HFFc6 (cell line): ENCODE measurements at regions not wholly inside any gene's neighbourhood (a gene's known extent, or its start where the extent isn't known, plus 50 kb on each side); places are given as distances from the start of the nearest gene placed in this dataset.

ENCODE experiments used
- DNase-seq: peaks from one replicate; pipeline ENCODE4 v3.0.0-alpha.2; 2018
- H3K27ac Mint-ChIP-seq: 2 replicates; pipeline ENCODE4 v1.8.0; 2020; ENCODE audit warnings: mild to moderate bottlenecking, mixed read lengths
- H3K27me3 Mint-ChIP-seq: 2 replicates; pipeline ENCODE4 v1.8.0; 2021; ENCODE audit warnings: mild to moderate bottlenecking, moderate library complexity, mixed read lengths; ENCODE audit not compliant: insufficient read depth
- H3K36me3 Mint-ChIP-seq: 2 replicates; pipeline ENCODE4 v1.8.0; 2021; ENCODE audit warnings: low read depth, mixed read lengths
- H3K4me1 Mint-ChIP-seq: 2 replicates; pipeline ENCODE4 v1.8.0; 2020; ENCODE audit warnings: low read depth, mixed read lengths
- H3K4me3 Mint-ChIP-seq: 2 replicates; pipeline ENCODE4 v1.8.0; 2020; ENCODE audit warnings: mild to moderate bottlenecking, moderate library complexity, mixed read lengths
- H3K9me3 Mint-ChIP-seq: 2 replicates; pipeline ENCODE4 v1.8.0; 2020; ENCODE audit warnings: mild to moderate bottlenecking, mixed read lengths
- CTCF ChIP-seq: fragments of 200-600 bp; sonication (generic); IDR thresholded peaks from 2 replicates; pipeline ENCODE4 v1.5.0; 2021; ENCODE audit warnings: antibody characterized with exemption, mild to moderate bottlenecking

GRCh38 chr3:182692695-182693094 lies 100.6 kb upstream of the ATP11B start:
- TF ChIP-seq CTCF = no peak
- no peak for DNase-seq
- no peaks in the 10 kb centered on the region for H3K4me1 Mint-ChIP-seq
- H3K27me3 Mint-ChIP-seq = peaks cover 10% of the 10 kb centered on the region
- H3K4me3 Mint-ChIP-seq = no peak overlapping the region
- no peaks in the 10 kb centered on the region for H3K36me3 Mint-ChIP-seq
- no peaks in the 10 kb centered on the region for H3K9me3 Mint-ChIP-seq
- H3K27ac Mint-ChIP-seq = no peak overlapping the region

GRCh38 chr3:182693723-182694122 lies 99.6 kb upstream of the ATP11B start:
- Mint-ChIP-seq H3K36me3 (no peaks in the 10 kb centered on the region), H3K9me3 (no peaks in the 10 kb centered on the region), H3K4me3 (no peak overlapping the region), H3K27me3 (peaks cover 10% of the 10 kb centered on the region; the same call in 1 of the 2 replicates), H3K27ac (no peak overlapping the region), H3K4me1 (no peaks in the 10 kb centered on the region)
- TF ChIP-seq CTCF = no peak
- DNase-seq = no peak

GRCh38 chr3:182696916-182697315 lies 96.4 kb upstream of the ATP11B start:
- H3K36me3 Mint-ChIP-seq = no peaks in the 10 kb centered on the region
- no peak for TF ChIP-seq CTCF
- H3K27ac Mint-ChIP-seq = no peak overlapping the region
- H3K27me3 Mint-ChIP-seq = peaks cover 9% of the 10 kb centered on the region; the same call in 1 of the 2 replicates
- H3K4me3 Mint-ChIP-seq = no peak overlapping the region
- DNase-seq = no peak
- H3K4me1 Mint-ChIP-seq = no peaks in the 10 kb centered on the region
- H3K9me3 Mint-ChIP-seq = no peaks in the 10 kb centered on the region

- H3K4me1 Mint-ChIP-seq = no peaks in the 10 kb centered on the region
- H3K27me3 Mint-ChIP-seq = peaks cover 9% of the 10 kb centered on the region; the same call in 1 of the 2 replicates
- H3K9me3 Mint-ChIP-seq = no peaks in the 10 kb centered on the region
- no peak overlapping the region for H3K27ac Mint-ChIP-seq
- DNase-seq = no peak
- no peak overlapping the region for H3K4me3 Mint-ChIP-seq
- no peak for TF ChIP-seq CTCF
- no peaks in the 10 kb centered on the region for H3K36me3 Mint-ChIP-seq
Observed at GRCh38 chr3:182697345-182697919, 95.9 kb upstream of the ATP11B start.

- Mint-ChIP-seq H3K36me3 (no peaks in the 10 kb centered on the region), H3K27me3 (peaks cover 9% of the 10 kb centered on the region), H3K9me3 (no peaks in the 10 kb centered on the region), H3K4me3 (no peak overlapping the region), H3K4me1 (no peaks in the 10 kb centered on the region), H3K27ac (no peak overlapping the region)
- TF ChIP-seq CTCF = no peak
- DNase-seq = no peak
Observed at GRCh38 chr3:182698078-182698477, 95.2 kb upstream of the ATP11B start.
